HepG2 (cell line): ENCODE measurements at regions not wholly inside any gene's neighbourhood (a gene's known extent, or its start where the extent isn't known, plus 50 kb on each side); places are given as distances from the start of the nearest gene placed in this dataset.

Experiments
- ATAC-seq: fragments of 200-7000 bp; cut with Tn5 transposase; 3 replicates; pipeline ENCODE4 v1.9.1; 2020; ENCODE audit warnings: mild to moderate bottlenecking, moderate library complexity
- BruUV-seq: library from RNA; stranded (reverse); fragments of 400-500 nt; replicated peaks from 2 replicates; lab custom pipeline; 2021; lab: Mats Ljungman, UMichigan
- CTCF ChIA-PET: fragments of 300-600 bp; formaldehyde crosslinking; extraction: SDS; loops from one replicate; lab custom pipeline; 2021; ENCODE audit warnings: low total read pairs, inconsistent platforms, low intra/inter-chr PET ratio; lab: Yijun Ruan, JAX
- POLR2A ChIA-PET: fragments of 350-600 bp; sonication (Branson Sonifier 250); formaldehyde crosslinking; loops from one replicate; lab custom pipeline; 2020; ENCODE audit warnings: antibody characterized with exemption, inconsistent platforms; lab: Yijun Ruan, JAX
- DNase-seq: peaks from one replicate; pipeline ENCODE4 v3.0.0-alpha.2; 2015; ENCODE audit warnings: low spot score
- FAIRE-seq: peaks from 3 replicates; lab custom pipeline; 2011; peaks lifted over from hg19 to GRCh38; lab: Jason Lieb, UNC
- H2AFZ ChIP-seq: one replicate; pipeline ENCODE4 v1.6.1; 2011; ENCODE audit warnings: low read length, inconsistent platforms
- H3K27ac ChIP-seq: fragments of 300-600 bp; 3 replicates; pipeline ENCODE4 v1.8.0; 2011; ENCODE audit warnings: mixed run types, mild to moderate bottlenecking, mixed read lengths, low read length, inconsistent platforms; ENCODE audit not compliant: insufficient read depth; ENCODE audit errors: extremely low read length
- H3K27me3 ChIP-seq, 2 experiments: fragments of 200-600 bp in 1 of 2; 2 replicates in 1 of 2; 3 replicates in 1 of 2; pipeline versions ENCODE4 v1.6.0 to v1.8.0; 2011; ENCODE audit warnings: low read length in 2 of 2, mild to moderate bottlenecking in 2 of 2, moderate library complexity in 2 of 2, inconsistent platforms in 1 of 2; ENCODE audit not compliant: insufficient read depth in 2 of 2, control insufficient read depth in 1 of 2
- H3K36me3 ChIP-seq, 2 experiments: fragments of 200-600 bp in 1 of 2; replicated peaks in 1 of 2; 2 replicates in 1 of 2; 3 replicates in 1 of 2; pipeline versions ENCODE4 v1.5.1 to v1.8.0; 2011; ENCODE audit warnings: low read length in 2 of 2, inconsistent platforms in 1 of 2; ENCODE audit not compliant: insufficient read depth in 2 of 2, control insufficient read depth in 1 of 2
- H3K4me1 ChIP-seq: 2 replicates; pipeline ENCODE4 v1.5.1; 2012; ENCODE audit warnings: low read length, inconsistent platforms; ENCODE audit not compliant: insufficient read depth
- H3K4me2 ChIP-seq: 2 replicates; pipeline ENCODE4 v1.6.0; 2011; ENCODE audit warnings: low read depth, low read length, inconsistent platforms
- H3K4me3 ChIP-seq, 3 experiments: fragments of 200-600 bp in 1 of 3; sonication (generic), shearing (Covaris generic) in 1 of 3; replicated peaks in 1 of 3; 2 replicates each; pipeline ENCODE4 v1.5.1; 2011 to 2016; ENCODE audit warnings: low read length in 3 of 3, inconsistent platforms in 2 of 3, low read depth in 2 of 3, mild to moderate bottlenecking in 2 of 3, control low read depth in 1 of 3, mixed read lengths in 1 of 3; ENCODE audit not compliant: insufficient read depth in 1 of 3
- H3K79me2 ChIP-seq: one replicate; pipeline ENCODE4 v1.6.1; 2011; ENCODE audit warnings: low read length, inconsistent platforms; ENCODE audit not compliant: insufficient read depth
- H3K9ac ChIP-seq: 2 replicates; pipeline ENCODE4 v1.6.0; 2011; ENCODE audit warnings: mild to moderate bottlenecking, low read depth, low read length, inconsistent platforms; ENCODE audit not compliant: insufficient read depth
- H3K9me3 ChIP-seq: 2 replicates; pipeline ENCODE4 v1.5.1; 2012; ENCODE audit warnings: mild to moderate bottlenecking, low read length
- H4K20me1 ChIP-seq: 2 replicates; pipeline ENCODE4 v1.6.0; 2011; ENCODE audit warnings: inconsistent platforms, mild to moderate bottlenecking, low read length, moderate library complexity; ENCODE audit not compliant: insufficient read depth
- ATF7 ChIP-seq, 2 experiments: fragments of 450-650 bp in 1 of 2; sonication (generic) in 1 of 2; formaldehyde crosslinking in 1 of 2; IDR thresholded peaks; 2 replicates each; pipeline versions ENCODE4 v1.4.0 to v1.6.1; 2016 to 2020; ENCODE audit warnings: antibody characterized with exemption in 1 of 2, mild to moderate bottlenecking in 1 of 2, missing genetic modification reagents in 1 of 2
- ESRRA ChIP-seq: sonication (generic); formaldehyde crosslinking; IDR thresholded peaks from 2 replicates; pipeline ENCODE4 v1.5.1; 2020; ENCODE audit warnings: mild to moderate bottlenecking, low read depth, missing genetic modification reagents
- GFI1 ChIP-seq: sonication (generic); formaldehyde crosslinking; IDR thresholded peaks from 2 replicates; pipeline ENCODE4 v1.5.0; 2020; ENCODE audit warnings: missing genetic modification reagents, mild to moderate bottlenecking, borderline replicate concordance
- HNF4G ChIP-seq, 2 experiments: sonication (generic) in 1 of 2; formaldehyde crosslinking in 1 of 2; IDR thresholded peaks; 2 replicates each; pipeline versions ENCODE4 v1.4.0 to v1.6.1; 2011 to 2020; ENCODE audit warnings: borderline replicate concordance in 2 of 2, low read depth in 2 of 2, mild to moderate bottlenecking in 2 of 2, low read length in 1 of 2, missing genetic modification reagents in 1 of 2, moderate library complexity in 1 of 2
- NPAS2 ChIP-seq: sonication (generic); formaldehyde crosslinking; IDR thresholded peaks from 2 replicates; pipeline ENCODE4 v1.8.0; 2022; ENCODE audit warnings: mild to moderate bottlenecking, missing genetic modification reagents, borderline replicate concordance
- SIX4 ChIP-seq: sonication (generic); formaldehyde crosslinking; IDR thresholded peaks from 2 replicates; pipeline ENCODE4 v1.4.0; 2020; ENCODE audit warnings: missing genetic modification reagents
- SPEN ChIP-seq: sonication (generic); formaldehyde crosslinking; IDR thresholded peaks from 2 replicates; pipeline ENCODE4 v1.5.1; 2020; ENCODE audit warnings: low read depth, mild to moderate bottlenecking, missing genetic modification reagents
- YY1 ChIP-seq: IDR thresholded peaks from 2 replicates; pipeline ENCODE4 v1.6.1; 2011; ENCODE audit warnings: low read length, low read depth, moderate library complexity, mild to moderate bottlenecking; ENCODE audit not compliant: insufficient read depth, insufficient replicate concordance
- ZFP41 ChIP-seq: sonication (generic); formaldehyde crosslinking; IDR thresholded peaks from 2 replicates; pipeline ENCODE4 v1.4.0; 2020; ENCODE audit warnings: mild to moderate bottlenecking, missing genetic modification reagents, borderline replicate concordance
- ZNF124 ChIP-seq: sonication (generic); formaldehyde crosslinking; IDR thresholded peaks from 2 replicates; pipeline ENCODE4 v1.4.0; 2020; ENCODE audit warnings: missing genetic modification reagents
- ZNF446 ChIP-seq: sonication (generic); formaldehyde crosslinking; IDR thresholded peaks from 2 replicates; pipeline ENCODE4 v1.5.0; 2020; ENCODE audit warnings: mild to moderate bottlenecking, missing genetic modification reagents
- ZNF570 ChIP-seq: sonication (generic); formaldehyde crosslinking; IDR thresholded peaks from 2 replicates; pipeline ENCODE4 v1.4.0; 2020; ENCODE audit warnings: mild to moderate bottlenecking, missing genetic modification reagents, borderline replicate concordance
- ZNF713 ChIP-seq: sonication (generic); formaldehyde crosslinking; IDR thresholded peaks from 2 replicates; pipeline ENCODE4 v1.4.0; 2020; ENCODE audit warnings: mild to moderate bottlenecking, missing genetic modification reagents
- ZSCAN22 ChIP-seq: sonication (generic); formaldehyde crosslinking; IDR thresholded peaks from 2 replicates; pipeline ENCODE4 v1.4.0; 2020; ENCODE audit warnings: mild to moderate bottlenecking, missing genetic modification reagents
- WGBS: methylation state at CpG from one replicate; pipeline ENCODE4 v1.1.6; 2017; ENCODE audit warnings: low lambda C conversion rate; 5-methylcytosine and 5-hydroxymethylcytosine counted together
- in situ Hi-C: cut with HindIII; loops from 2 replicates; pipeline ENCODE4 v1.10.0; 2017; ENCODE audit warnings: low pct_unique_long_range_greater_than_20kb; ENCODE audit not compliant: extremely low pct_ligation_motif_present
- intact Hi-C: fragments of 100-400 bp; cut with micrococcal nuclease; formaldehyde crosslinking; loops from one replicate; pipeline ENCODE4 v1.10.0; 2022; ENCODE audit not compliant: unreplicated experiment
- TF ChIP-seq, protein P1 (sequence below): sonication (generic); formaldehyde crosslinking; IDR thresholded peaks from 2 replicates; pipeline ENCODE4 v1.4.0; 2020; ENCODE audit warnings: missing genetic modification reagents
- TF ChIP-seq, protein P2 (sequence below): sonication (generic); formaldehyde crosslinking; IDR thresholded peaks from 2 replicates; pipeline ENCODE4 v1.9.0; 2021; ENCODE audit warnings: missing genetic modification reagents, mild to moderate bottlenecking, borderline replicate concordance

DNA sequence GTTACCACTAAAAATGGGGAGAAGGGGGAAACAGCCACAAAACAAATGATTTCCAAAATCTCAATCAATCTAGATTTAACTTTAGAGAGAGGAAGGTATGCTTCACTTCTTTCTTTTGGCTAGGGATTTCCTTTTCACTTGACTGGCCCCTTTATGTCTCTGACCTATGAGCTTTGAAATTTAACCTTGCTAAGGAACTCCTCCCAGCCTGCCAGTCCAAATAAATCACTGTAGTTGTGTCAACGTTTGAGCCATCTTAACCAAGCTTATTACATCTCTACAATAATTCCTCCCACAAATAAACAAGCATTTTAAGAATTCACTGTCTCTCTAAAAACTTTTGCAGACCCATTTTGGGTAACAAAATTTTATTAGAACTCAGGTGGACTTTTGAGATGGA is 315.5 kb upstream of the CELF2 start:
- no peak overlapping the region for H2AFZ ChIP-seq
- CTCF ChIA-PET: no interaction called here
- no peak overlapping the region for H3K4me2 ChIP-seq
- H3K27ac ChIP-seq: no peak overlapping the region
- TF ChIP-seq ZNF446 (no peak), ATF7 (IDR thresholded peaks at IDR 0.05) (no peak), ATF7 (CRISPR knock-in tag; IDR thresholded peaks at IDR 0.05) (no peak), ZNF713 (CRISPR knock-in tag) (no peak), NPAS2 (no peak), ZNF124 (no peak), SIX4 (CRISPR knock-in tag) (no peak), YY1 (no peak), ZFP41 (no peak), GFI1 (CRISPR knock-in tag) (no peak), HNF4G (IDR thresholded peaks at IDR 0.05; ENCODE audit: borderline replicate concordance, low read depth, low read length) (no peak), HNF4G (CRISPR knock-in tag; IDR thresholded peaks at IDR 0.05; ENCODE audit: borderline replicate concordance, low read depth) (no peak), ZNF570 (CRISPR knock-in tag) (no peak), ZSCAN22 (CRISPR knock-in tag) (no peak), SPEN (CRISPR knock-in tag) (no peak), ESRRA (no peak)
- TF ChIP-seq, protein P1, sequence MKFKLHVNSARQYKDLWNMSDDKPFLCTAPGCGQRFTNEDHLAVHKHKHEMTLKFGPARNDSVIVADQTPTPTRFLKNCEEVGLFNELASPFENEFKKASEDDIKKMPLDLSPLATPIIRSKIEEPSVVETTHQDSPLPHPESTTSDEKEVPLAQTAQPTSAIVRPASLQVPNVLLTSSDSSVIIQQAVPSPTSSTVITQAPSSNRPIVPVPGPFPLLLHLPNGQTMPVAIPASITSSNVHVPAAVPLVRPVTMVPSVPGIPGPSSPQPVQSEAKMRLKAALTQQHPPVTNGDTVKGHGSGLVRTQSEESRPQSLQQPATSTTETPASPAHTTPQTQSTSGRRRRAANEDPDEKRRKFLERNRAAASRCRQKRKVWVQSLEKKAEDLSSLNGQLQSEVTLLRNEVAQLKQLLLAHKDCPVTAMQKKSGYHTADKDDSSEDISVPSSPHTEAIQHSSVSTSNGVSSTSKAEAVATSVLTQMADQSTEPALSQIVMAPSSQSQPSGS (CRISPR knock-in tag): no peak
- TF ChIP-seq, protein P2, sequence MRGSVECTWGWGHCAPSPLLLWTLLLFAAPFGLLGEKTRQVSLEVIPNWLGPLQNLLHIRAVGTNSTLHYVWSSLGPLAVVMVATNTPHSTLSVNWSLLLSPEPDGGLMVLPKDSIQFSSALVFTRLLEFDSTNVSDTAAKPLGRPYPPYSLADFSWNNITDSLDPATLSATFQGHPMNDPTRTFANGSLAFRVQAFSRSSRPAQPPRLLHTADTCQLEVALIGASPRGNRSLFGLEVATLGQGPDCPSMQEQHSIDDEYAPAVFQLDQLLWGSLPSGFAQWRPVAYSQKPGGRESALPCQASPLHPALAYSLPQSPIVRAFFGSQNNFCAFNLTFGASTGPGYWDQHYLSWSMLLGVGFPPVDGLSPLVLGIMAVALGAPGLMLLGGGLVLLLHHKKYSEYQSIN: no peak
- TF ChIP-seq, all 625 proteins: peak for 0
- Histone ChIP-seq H3K79me2 (no peaks in the 10 kb centered on the region), H3K9me3 (peaks cover 73% of the 10 kb centered on the region), H3K4me1 (no peaks in the 10 kb centered on the region), H3K27me3 (no peaks in the 10 kb centered on the region), H3K9ac (no peak overlapping the region), H3K4me3 (no peak overlapping the region), H4K20me1 (no peaks in the 10 kb centered on the region), H3K36me3 (no peaks in the 10 kb centered on the region)
- no peak for DNase-seq
- in situ Hi-C loops (no loop called here), intact Hi-C loops (no loop called here)
- no TSS peak for BruUV-seq
- WGBS: 8% methylated on average over 1 of the region's 1 CpG
- no peak for FAIRE-seq
- ATAC-seq: no peak
- POLR2A ChIA-PET: no interaction called here
